HCT116 (cell line): ENCODE measurements at regions not wholly inside any gene's neighbourhood (a gene's known extent, or its start where the extent isn't known, plus 50 kb on each side); places are given as distances from the start of the nearest gene placed in this dataset.

ENCODE experiments used
- ATAC-seq: fragments of 200-7000 bp; cut with Tn5 transposase; 2 replicates; pipeline ENCODE4 v1.9.1; 2020; ENCODE audit warnings: mild to moderate bottlenecking, moderate library complexity
- BruUV-seq: library from RNA; stranded (reverse); fragments of 400-500 nt; replicated peaks from 2 replicates; lab custom pipeline; 2021; lab: Mats Ljungman, UMichigan
- CTCF ChIA-PET: fragments of 300-600 bp; sonication (Branson Sonifier 250); formaldehyde crosslinking; loops from one replicate; lab custom pipeline; 2021; ENCODE audit warnings: antibody characterized with exemption; lab: Charles Lee
- POLR2A ChIA-PET: fragments of 300-600, 350-600 bp; sonication (Branson Sonifier 250); formaldehyde crosslinking; loops from one replicate; lab custom pipeline; 2021; ENCODE audit warnings: antibody characterized with exemption; lab: Charles Lee
- RAD21 ChIA-PET, 2 experiments: fragments of 300-600 bp; sonication (Branson Sonifier 250); formaldehyde crosslinking; loops; one replicate each; lab custom pipeline; 2023; ENCODE audit warnings: low total read pairs in 2 of 2; ENCODE audit not compliant: uncharacterized antibody in 2 of 2, unreplicated experiment in 2 of 2, low non-redundant PET in 1 of 2; lab: Charles Lee
- DNase-seq: peaks from one replicate; pipeline ENCODE4 v3.0.0-alpha.2; 2010; ENCODE audit warnings: low read depth, low spot score
- H2AFZ ChIP-seq: fragments of 200-600 bp; shearing (Covaris generic), sonication (generic); 2 replicates; pipeline ENCODE4 v1.6.1; 2017; ENCODE audit warnings: low read depth, mixed run types, mixed read lengths, antibody characterized with exemption, low read length; ENCODE audit not compliant: poor library complexity, severe bottlenecking
- H3K27ac ChIP-seq: 2 replicates; pipeline ENCODE4 v1.5.1; 2012; ENCODE audit warnings: low read depth, low read length
- H3K27me3 ChIP-seq: fragments of 200-600 bp; sonication (generic); 2 replicates; pipeline ENCODE4 v1.6.1; 2016; ENCODE audit warnings: mixed run types, low read length, mixed read lengths; ENCODE audit not compliant: insufficient read depth
- H3K36me3 ChIP-seq, 2 experiments: fragments of 200-500 bp in 1 of 2; fragments of 200-600 bp in 1 of 2; sonication (Bioruptor generic) in 1 of 2; sonication (generic) in 1 of 2; 2 replicates each; pipeline versions ENCODE4 v1.5.1 to v1.6.1; 2014 to 2016; ENCODE audit warnings: low read length in 2 of 2, inconsistent platforms in 1 of 2, mixed read lengths in 1 of 2, mixed run types in 1 of 2; ENCODE audit not compliant: insufficient read depth in 2 of 2, control insufficient read depth in 1 of 2
- H3K4me1 ChIP-seq, 2 experiments: fragments of 200-600 bp in 1 of 2; sonication (generic) in 1 of 2; 2 replicates each; pipeline versions ENCODE4 v1.5.1 to v1.6.1; 2012 to 2017; ENCODE audit warnings: low read length in 2 of 2, inconsistent platforms in 1 of 2, mild to moderate bottlenecking in 1 of 2, mixed read lengths in 1 of 2, mixed run types in 1 of 2, moderate library complexity in 1 of 2; ENCODE audit not compliant: insufficient read depth in 2 of 2, control insufficient read depth in 1 of 2
- H3K4me2 ChIP-seq: fragments of 200-600 bp; sonication (generic); 2 replicates; pipeline ENCODE4 v1.6.1; 2017; ENCODE audit warnings: mixed run types, low read length, mixed read lengths
- H3K4me3 ChIP-seq, 2 experiments: fragments of 200-600 bp in 1 of 2; sonication (generic) in 1 of 2; replicated peaks in 1 of 2; 2 replicates each; pipeline ENCODE4 v1.5.1; 2011 to 2016; ENCODE audit warnings: low read length in 2 of 2, control low read depth in 1 of 2, low read depth in 1 of 2, mild to moderate bottlenecking in 1 of 2, mixed read lengths in 1 of 2, mixed run types in 1 of 2
- H3K79me2 ChIP-seq: fragments of 200-600 bp; sonication (generic); 2 replicates; pipeline ENCODE4 v1.6.1; 2017; ENCODE audit warnings: mild to moderate bottlenecking, mixed run types, low read length, moderate library complexity, mixed read lengths; ENCODE audit not compliant: insufficient read depth
- H3K9ac ChIP-seq: fragments of 200-600 bp; sonication (generic); 2 replicates; pipeline ENCODE4 v1.6.1; 2016; ENCODE audit warnings: low read length, mixed read lengths
- H3K9me2 ChIP-seq: fragments of 200-600 bp; sonication (generic), shearing (Covaris generic); 2 replicates; pipeline ENCODE4 v1.6.1; 2017; ENCODE audit warnings: mixed run types, mild to moderate bottlenecking, moderate library complexity; ENCODE audit not compliant: insufficient read depth
- H3K9me3 ChIP-seq, 2 experiments: fragments of 200-500 bp in 1 of 2; fragments of 200-600 bp in 1 of 2; sonication (Bioruptor generic) in 1 of 2; sonication (generic) in 1 of 2; 2 replicates each; pipeline ENCODE4 v1.6.1; 2014 to 2017; ENCODE audit warnings: low read length in 2 of 2, mixed read lengths in 2 of 2, inconsistent platforms in 1 of 2, low read depth in 1 of 2, mild to moderate bottlenecking in 1 of 2, mixed run types in 1 of 2, moderate library complexity in 1 of 2; ENCODE audit not compliant: control insufficient read depth in 1 of 2, insufficient read depth in 1 of 2
- H4K20me1 ChIP-seq: fragments of 200-600 bp; sonication (generic), shearing (Covaris generic); 2 replicates; pipeline ENCODE4 v1.6.1; 2017; ENCODE audit warnings: mixed run types, mild to moderate bottlenecking, moderate library complexity; ENCODE audit not compliant: insufficient read depth
- ATF3 ChIP-seq: IDR thresholded peaks from 2 replicates; pipeline ENCODE4 v1.6.1; 2012
- CBX3 ChIP-seq: IDR thresholded peaks from 2 replicates; pipeline ENCODE4 v1.6.1; 2012; ENCODE audit warnings: low read depth
- CTCF ChIP-seq, 3 experiments: fragments of 200-600 bp in 1 of 3; sonication (generic) in 1 of 3; IDR thresholded peaks in 2 of 3; conservative IDR thresholded peaks in 1 of 3; 2 replicates each; pipeline ENCODE4 v1.5.1; 2012 to 2017; ENCODE audit warnings: low read depth in 2 of 3, low read length in 2 of 3, antibody characterized with exemption in 1 of 3, borderline replicate concordance in 1 of 3, control low read depth in 1 of 3, mild to moderate bottlenecking in 1 of 3, mixed read lengths in 1 of 3, mixed run types in 1 of 3, moderate library complexity in 1 of 3; ENCODE audit not compliant: insufficient read depth in 1 of 3
- EGR1 ChIP-seq: IDR thresholded peaks from 2 replicates; pipeline ENCODE4 v1.6.1; 2012; ENCODE audit warnings: low read depth
- ELF1 ChIP-seq: IDR thresholded peaks from 2 replicates; pipeline ENCODE4 v1.6.1; 2012; ENCODE audit warnings: low read depth, borderline replicate concordance
- JUND ChIP-seq: IDR thresholded peaks from 2 replicates; pipeline ENCODE4 v1.6.1; 2012
- POLR2AphosphoS5 ChIP-seq: IDR thresholded peaks from 2 replicates; pipeline ENCODE4 v1.6.1; 2011; ENCODE audit warnings: mild to moderate bottlenecking, low read depth, low read length, moderate library complexity
- REST ChIP-seq: IDR thresholded peaks from 2 replicates; pipeline ENCODE4 v1.6.1; 2012; ENCODE audit warnings: low read depth
- SIN3A ChIP-seq: IDR thresholded peaks from 2 replicates; pipeline ENCODE4 v1.6.1; 2012; ENCODE audit warnings: low read depth
- SRF ChIP-seq: IDR thresholded peaks from 2 replicates; pipeline ENCODE4 v1.6.1; 2012; ENCODE audit warnings: low read depth
- TCF7L2 ChIP-seq: IDR thresholded peaks from 2 replicates; pipeline ENCODE4 v1.7.0; 2011; ENCODE audit warnings: borderline replicate concordance, inconsistent platforms; ENCODE audit not compliant: insufficient read depth, insufficient read length; ENCODE audit errors: extremely low read depth
- ZBTB33 ChIP-seq: IDR thresholded peaks from 2 replicates; pipeline ENCODE4 v1.6.1; 2011; ENCODE audit warnings: mild to moderate bottlenecking, low read length, moderate library complexity; ENCODE audit not compliant: insufficient replicate concordance; ENCODE audit errors: extremely low read depth
- intact Hi-C: fragments of 100-400 bp; cut with micrococcal nuclease; formaldehyde crosslinking; loops from 2 replicates; pipeline ENCODE4 v1.10.0; 2022

- Histone ChIP-seq H3K36me3 (no peaks in the 10 kb centered on the region), H3K9me3 (no peaks in the 10 kb centered on the region), H3K79me2 (no peaks in the 10 kb centered on the region), H4K20me1 (no peaks in the 10 kb centered on the region), H3K9me2 (no peaks in the 10 kb centered on the region), H2AFZ (no peak overlapping the region), H3K9ac (no peak overlapping the region), H3K4me2 (no peak overlapping the region), H3K27me3 (no peaks in the 10 kb centered on the region), H3K4me1 (no peaks in the 10 kb centered on the region), H3K4me3 (no peak overlapping the region), H3K27ac (no peak overlapping the region)
- ChIA-PET CTCF (no interaction called here), POLR2A (no interaction called here), RAD21 (no interaction called here)
- BruUV-seq, result no TSS peak
- intact Hi-C loops, result no loop called here
- ATAC-seq (no peak), DNase-seq (no peak)
- no peak for TF ChIP-seq ZBTB33
Measured at GRCh38 chr9:96067004-96067403, 191.5 kb downstream of the ERCC6L2 start.

- no peaks in the 10 kb centered on the region for H3K36me3 ChIP-seq
- H3K9me2 ChIP-seq, result no peaks in the 10 kb centered on the region
- ATAC-seq, result no peak
- H2AFZ ChIP-seq, result no peak overlapping the region
- POLR2A ChIA-PET, result no interaction called here
- peaks cover 0 to 4% of the 10 kb centered on the region in 2 experiments; a peak in 1 of 4 replicates for H3K4me1 ChIP-seq
- no TSS peak for BruUV-seq
- H3K4me3 ChIP-seq, result no peak overlapping the region
- H3K79me2 ChIP-seq, result no peaks in the 10 kb centered on the region
- DNase-seq, result no peak
- CTCF ChIA-PET, result no interaction called here
- no peak overlapping the region for H3K9ac ChIP-seq
- no peak overlapping the region for H3K27ac ChIP-seq
- RAD21 ChIA-PET, result no interaction called here
- H3K9me3 ChIP-seq, result no peaks in the 10 kb centered on the region
- H4K20me1 ChIP-seq, result no peaks in the 10 kb centered on the region
- intact Hi-C loops, result no loop called here
- no peaks in the 10 kb centered on the region for H3K27me3 ChIP-seq
- H3K4me2 ChIP-seq, result no peak overlapping the region
- TF ChIP-seq JUND (no peak), POLR2AphosphoS5 (no peak), CTCF (IDR thresholded peaks at IDR 0.05 in 2 of 3, conservative IDR thresholded peaks at IDR 0.05 in 1 of 3; ENCODE audit: borderline replicate concordance in 1 of 3, insufficient read depth in 1 of 3, low read depth in 2 of 3, low read length in 2 of 3) (no peak), CBX3 (no peak), SRF (no peak), REST (no peak), ELF1 (no peak), TCF7L2 (no peak), EGR1 (no peak), ATF3 (no peak), SIN3A (no peak)
Measured at GRCh38 chr9:96065482-96066251, 190.2 kb downstream of the ERCC6L2 start.
